GM12878 (cell line): ENCODE measurements at regions not wholly inside any gene's neighbourhood (a gene's known extent, or its start where the extent isn't known, plus 50 kb on each side); places are given as distances from the start of the nearest gene placed in this dataset.

Source experiments
- ATAC-seq: fragments of 200-7000 bp; cut with Tn5 transposase; 3 replicates; pipeline ENCODE4 v1.9.1; 2020; ENCODE audit warnings: mild to moderate bottlenecking, moderate library complexity
- BruUV-seq: library from RNA; stranded (reverse); fragments of 400-500 nt; replicated peaks from 2 replicates; lab custom pipeline; 2021; lab: Mats Ljungman, UMichigan
- CTCF ChIA-PET: fragments of 300-600 bp; sonication (Branson Sonifier 250); formaldehyde crosslinking; extraction: SDS; loops from one replicate; lab custom pipeline; 2021; ENCODE audit warnings: inconsistent platforms; lab: Yijun Ruan, JAX
- POLR2A ChIA-PET: fragments of 350-600 bp; formaldehyde crosslinking; extraction: SDS; loops from one replicate; lab custom pipeline; 2021; ENCODE audit warnings: inconsistent platforms; lab: Charles Lee
- RAD21 ChIA-PET: fragments of 300-600 bp; sonication (Branson Sonifier 250); formaldehyde crosslinking; loops from one replicate; lab custom pipeline; 2023; ENCODE audit warnings: antibody characterized with exemption; ENCODE audit not compliant: unreplicated experiment; lab: Charles Lee
- SMC1A ChIA-PET: fragments of 300-600 bp; sonication (Branson Sonifier 250); formaldehyde crosslinking; loops from one replicate; lab custom pipeline; 2023; ENCODE audit not compliant: unreplicated experiment, uncharacterized antibody; lab: Charles Lee
- DNase-seq: peaks from one replicate; pipeline ENCODE4 v3.0.0-alpha.2; 2011; ENCODE audit warnings: low read depth, low spot score
- FAIRE-seq: peaks from 3 replicates; lab custom pipeline; 2011; peaks lifted over from hg19 to GRCh38; lab: Jason Lieb, UNC
- H2AFZ ChIP-seq: 2 replicates; pipeline ENCODE4 v1.6.0; 2011; ENCODE audit warnings: low read depth, low read length, control low read depth; ENCODE audit not compliant: control insufficient read depth
- H3K27ac ChIP-seq: 2 replicates; pipeline ENCODE4 v1.5.1; 2011; ENCODE audit warnings: control low read depth; ENCODE audit not compliant: control insufficient read depth, insufficient read depth
- H3K27me3 ChIP-seq, 2 experiments: replicated peaks in 1 of 2; 2 replicates each; pipeline versions ENCODE4 v1.6.0 to v1.6.1; 2011; ENCODE audit warnings: low read length in 1 of 2; ENCODE audit not compliant: control insufficient read depth in 2 of 2, insufficient read depth in 2 of 2
- H3K36me3 ChIP-seq, 2 experiments: 2 replicates each; pipeline ENCODE4 v1.5.1; 2011; ENCODE audit warnings: low read length in 1 of 2; ENCODE audit not compliant: control insufficient read depth in 2 of 2, insufficient read depth in 2 of 2
- H3K4me1 ChIP-seq: 2 replicates; pipeline ENCODE4 v1.6.1; 2011; ENCODE audit warnings: mild to moderate bottlenecking, low read length, moderate library complexity, mixed read lengths; ENCODE audit not compliant: control insufficient read depth, insufficient read depth
- H3K4me2 ChIP-seq: 2 replicates; pipeline ENCODE4 v1.6.0; 2011; ENCODE audit warnings: control low read depth; ENCODE audit not compliant: control insufficient read depth, insufficient read depth
- H3K4me3 ChIP-seq: fragments of 200-600 bp; sonication (generic); 2 replicates; pipeline ENCODE4 v1.5.1; 2016
- H3K79me2 ChIP-seq: 2 replicates; pipeline ENCODE4 v1.6.0; 2011; ENCODE audit warnings: low read length; ENCODE audit not compliant: control insufficient read depth, insufficient read depth
- H3K9ac ChIP-seq: 2 replicates; pipeline ENCODE4 v1.8.0; 2011; ENCODE audit warnings: low read length, control low read depth, mixed read lengths; ENCODE audit not compliant: control insufficient read depth, insufficient read depth
- H3K9me3 ChIP-seq: replicated peaks from 3 replicates; pipeline ENCODE4 v1.5.1; 2011; ENCODE audit warnings: mild to moderate bottlenecking, low read length; ENCODE audit not compliant: control insufficient read depth, insufficient read depth
- H4K20me1 ChIP-seq: 2 replicates; pipeline ENCODE4 v1.6.0; 2011; ENCODE audit not compliant: control insufficient read depth, insufficient read depth
- BHLHE40 ChIP-seq, 2 experiments: fragments of 450-650 bp in 1 of 2; IDR thresholded peaks; 2 replicates each; pipeline ENCODE4 v1.6.1; 2011 to 2017; ENCODE audit warnings: low read depth in 2 of 2, borderline replicate concordance in 1 of 2, improper control_type of control experiment in 1 of 2, low read length in 1 of 2, mild to moderate bottlenecking in 1 of 2
- BRCA1 ChIP-seq: IDR thresholded peaks from 2 replicates; pipeline ENCODE4 v1.6.1; 2011; ENCODE audit warnings: low read depth, low read length, improper control_type of control experiment
- CHD1 ChIP-seq: IDR thresholded peaks from 2 replicates; pipeline ENCODE4 v1.6.1; 2012; ENCODE audit warnings: low read depth, low read length, improper control_type of control experiment
- CREM ChIP-seq: IDR thresholded peaks from 2 replicates; pipeline ENCODE4 v1.6.1; 2014; ENCODE audit warnings: antibody characterized with exemption, low read depth
- EED ChIP-seq: sonication (generic); IDR thresholded peaks from 2 replicates; pipeline ENCODE4 v1.6.1; 2016; ENCODE audit warnings: antibody characterized with exemption, low read depth
- EP300 ChIP-seq, 2 experiments: fragments of 150-350 bp in 1 of 2; IDR thresholded peaks; 2 replicates each; pipeline ENCODE4 v1.6.1; 2011 to 2012; ENCODE audit warnings: low read depth in 2 of 2, low read length in 2 of 2, borderline replicate concordance in 1 of 2, improper control_type of control experiment in 1 of 2, inconsistent platforms in 1 of 2; ENCODE audit not compliant: control insufficient read depth in 1 of 2
- HDAC2 ChIP-seq: fragments of 200-600 bp; sonication (generic); IDR thresholded peaks from 2 replicates; pipeline ENCODE4 v1.6.1; 2017
- HDAC6 ChIP-seq: fragments of 200-600 bp; sonication (generic); IDR thresholded peaks from one replicate; pipeline ENCODE4 v1.8.0; 2017; ENCODE audit warnings: antibody characterized with exemption; ENCODE audit not compliant: unreplicated experiment
- IKZF1 ChIP-seq: fragments of 450-650 bp; conservative IDR thresholded peaks from 2 replicates; pipeline ENCODE4 v1.6.1; 2017; ENCODE audit warnings: antibody characterized with exemption, mild to moderate bottlenecking
- KLF5 ChIP-seq: fragments of 450-650 bp; IDR thresholded peaks from 2 replicates; pipeline ENCODE4 v1.6.1; 2014; ENCODE audit warnings: mild to moderate bottlenecking; ENCODE audit not compliant: partially characterized antibody
- LARP7 ChIP-seq: fragments of 450-650 bp; IDR thresholded peaks from 2 replicates; pipeline ENCODE4 v1.6.1; 2017; ENCODE audit warnings: mild to moderate bottlenecking
- NR2F1 ChIP-seq: fragments of 450-650 bp; conservative IDR thresholded peaks from 2 replicates; pipeline ENCODE4 v1.6.1; 2017; ENCODE audit warnings: mild to moderate bottlenecking
- SIN3A ChIP-seq: IDR thresholded peaks from 2 replicates; pipeline ENCODE4 v1.6.1; 2012; ENCODE audit warnings: low read depth, low read length, improper control_type of control experiment
- SMAD5 ChIP-seq: IDR thresholded peaks from 2 replicates; pipeline ENCODE4 v1.6.1; 2016; ENCODE audit warnings: antibody characterized with exemption, low read depth
- SMARCA5 ChIP-seq: fragments of 450-650 bp; IDR thresholded peaks from 2 replicates; pipeline ENCODE4 v1.6.1; 2017; ENCODE audit warnings: mild to moderate bottlenecking
- SREBF2 ChIP-seq: IDR thresholded peaks from 2 replicates; pipeline ENCODE4 v1.6.1; 2012; ENCODE audit warnings: mild to moderate bottlenecking, low read length
- TARDBP ChIP-seq: IDR thresholded peaks from 2 replicates; pipeline ENCODE4 v1.6.1; 2016; ENCODE audit warnings: borderline replicate concordance
- ZBED1 ChIP-seq: IDR thresholded peaks from 2 replicates; pipeline ENCODE4 v1.6.1; 2016; ENCODE audit warnings: borderline replicate concordance
- WGBS: methylation state at CpG from one replicate; pipeline ENCODE4 v1.1.6; 2016; ENCODE audit warnings: low lambda C conversion rate; ENCODE audit not compliant: insufficient replicate concordance, insufficient coverage; ENCODE audit errors: missing lambda C conversion rate; 5-methylcytosine and 5-hydroxymethylcytosine counted together
- in situ Hi-C: fragments of 300-500 bp; cut with MboI; formaldehyde crosslinking; loops from 9 replicates; pipeline ENCODE4 v1.14.3; 2018; ENCODE audit warnings: mixed read lengths
- intact Hi-C: fragments of 100-400 bp; cut with micrococcal nuclease; formaldehyde crosslinking; loops from one replicate; pipeline ENCODE4 v1.14.2; 2022; ENCODE audit not compliant: unreplicated experiment
- TF ChIP-seq, protein P1 (sequence below): fragments of 450-650 bp; IDR thresholded peaks from 2 replicates; pipeline ENCODE4 v1.6.1; 2016; ENCODE audit warnings: mild to moderate bottlenecking
- TF ChIP-seq, protein P2 (sequence below): IDR thresholded peaks from 2 replicates; pipeline ENCODE4 v1.6.1; 2012; ENCODE audit warnings: low read depth, low read length, improper control_type of control experiment
- TF ChIP-seq, protein P3 (sequence below): IDR thresholded peaks from 2 replicates; pipeline ENCODE4 v1.6.1; 2012; ENCODE audit warnings: low read depth, low read length, improper control_type of control experiment
- TF ChIP-seq, protein P4 (sequence below): fragments of 450-650 bp; IDR thresholded peaks from 2 replicates; pipeline ENCODE4 v1.6.1; 2017; ENCODE audit warnings: borderline replicate concordance

DNA sequence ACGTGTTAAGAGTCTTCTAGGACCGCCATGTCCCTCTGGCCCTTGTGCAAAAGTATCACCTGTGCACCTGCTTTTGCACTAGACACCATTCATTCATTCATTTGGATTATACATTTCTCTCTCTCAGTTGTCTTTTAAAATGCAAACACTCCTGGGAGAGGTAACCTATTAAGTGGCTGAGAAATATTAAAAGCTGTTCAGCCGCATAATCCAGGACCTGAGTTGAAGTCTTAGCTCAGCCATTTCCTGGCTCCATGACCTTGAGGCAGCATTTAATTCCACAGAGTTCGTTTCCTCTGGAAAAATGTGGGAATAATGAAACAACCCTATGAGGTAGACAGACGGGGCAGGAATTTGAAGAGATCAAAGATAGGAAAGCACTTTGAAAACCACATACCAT, 251.6 kb downstream of the RPS24 start:
- RAD21 ChIA-PET, result no interaction called here
- POLR2A ChIA-PET, result no interaction called here

DNA sequence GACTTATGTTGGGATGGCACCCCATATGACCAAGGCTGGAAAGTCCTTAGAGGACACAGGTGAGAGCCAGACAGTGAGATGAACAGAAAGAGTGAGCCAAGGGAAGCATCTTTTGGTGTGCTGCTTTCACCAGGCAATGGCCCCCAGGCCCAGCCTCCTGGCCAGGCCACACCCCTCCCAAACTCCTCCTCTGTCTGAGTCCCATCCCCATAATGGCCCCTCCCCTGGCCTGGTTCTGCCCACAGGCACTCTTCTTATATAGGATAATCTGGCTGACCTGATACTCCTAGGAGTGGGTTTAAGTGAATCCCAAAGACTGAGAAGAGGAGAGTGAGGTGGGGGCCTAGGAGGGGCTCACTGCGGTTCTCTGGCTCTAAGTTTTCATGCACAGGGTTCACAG, 252.5 kb downstream of the RPS24 start:
- no peaks in the 10 kb centered on the region for H3K36me3 ChIP-seq
- ChIA-PET POLR2A (no interaction called here), SMC1A (no interaction called here), CTCF (no interaction called here), RAD21 (no interaction called here)
- no peaks in the 10 kb centered on the region for H3K79me2 ChIP-seq
- H3K27ac ChIP-seq, result no peak overlapping the region
- H3K4me1 ChIP-seq, result no peaks in the 10 kb centered on the region
- intact Hi-C loops (no loop called here), in situ Hi-C loops (no loop called here)
- FAIRE-seq (no peak), ATAC-seq (no peak), DNase-seq (no peak)
- TF ChIP-seq, protein P1, sequence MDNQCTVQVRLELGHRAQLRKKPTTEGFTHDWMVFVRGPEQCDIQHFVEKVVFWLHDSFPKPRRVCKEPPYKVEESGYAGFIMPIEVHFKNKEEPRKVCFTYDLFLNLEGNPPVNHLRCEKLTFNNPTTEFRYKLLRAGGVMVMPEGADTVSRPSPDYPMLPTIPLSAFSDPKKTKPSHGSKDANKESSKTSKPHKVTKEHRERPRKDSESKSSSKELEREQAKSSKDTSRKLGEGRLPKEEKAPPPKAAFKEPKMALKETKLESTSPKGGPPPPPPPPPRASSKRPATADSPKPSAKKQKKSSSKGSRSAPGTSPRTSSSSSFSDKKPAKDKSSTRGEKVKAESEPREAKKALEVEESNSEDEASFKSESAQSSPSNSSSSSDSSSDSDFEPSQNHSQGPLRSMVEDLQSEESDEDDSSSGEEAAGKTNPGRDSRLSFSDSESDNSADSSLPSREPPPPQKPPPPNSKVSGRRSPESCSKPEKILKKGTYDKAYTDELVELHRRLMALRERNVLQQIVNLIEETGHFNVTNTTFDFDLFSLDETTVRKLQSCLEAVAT, result no peak
- TF ChIP-seq, protein P2, sequence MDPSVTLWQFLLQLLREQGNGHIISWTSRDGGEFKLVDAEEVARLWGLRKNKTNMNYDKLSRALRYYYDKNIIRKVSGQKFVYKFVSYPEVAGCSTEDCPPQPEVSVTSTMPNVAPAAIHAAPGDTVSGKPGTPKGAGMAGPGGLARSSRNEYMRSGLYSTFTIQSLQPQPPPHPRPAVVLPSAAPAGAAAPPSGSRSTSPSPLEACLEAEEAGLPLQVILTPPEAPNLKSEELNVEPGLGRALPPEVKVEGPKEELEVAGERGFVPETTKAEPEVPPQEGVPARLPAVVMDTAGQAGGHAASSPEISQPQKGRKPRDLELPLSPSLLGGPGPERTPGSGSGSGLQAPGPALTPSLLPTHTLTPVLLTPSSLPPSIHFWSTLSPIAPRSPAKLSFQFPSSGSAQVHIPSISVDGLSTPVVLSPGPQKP, result no peak
- TF ChIP-seq SMARCA5 (no peak), BRCA1 (no peak), SMAD5 (no peak), BHLHE40 (IDR thresholded peaks at IDR 0.05; ENCODE audit: borderline replicate concordance in 1 of 2, low read depth in 2 of 2, low read length in 1 of 2) (no peak), SIN3A (no peak), EED (no peak), HDAC2 (no peak)
- TF ChIP-seq, protein P3, sequence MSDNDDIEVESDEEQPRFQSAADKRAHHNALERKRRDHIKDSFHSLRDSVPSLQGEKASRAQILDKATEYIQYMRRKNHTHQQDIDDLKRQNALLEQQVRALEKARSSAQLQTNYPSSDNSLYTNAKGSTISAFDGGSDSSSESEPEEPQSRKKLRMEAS, result no peak
- peaks cover 1 to 4% of the 10 kb centered on the region in 2 experiments; a peak in 2 of 4 replicates for H3K27me3 ChIP-seq
- no peaks in the 10 kb centered on the region for H4K20me1 ChIP-seq
- BruUV-seq, result no TSS peak
- H3K9me3 ChIP-seq, result no peaks in the 10 kb centered on the region
- 0% methylated on average over 1 of the region's 1 CpG for WGBS
- no peak overlapping the region for H3K9ac ChIP-seq
- H3K4me2 ChIP-seq, result no peak overlapping the region
- H2AFZ ChIP-seq, result no peak overlapping the region
- no peak overlapping the region for H3K4me3 ChIP-seq

More for the DNA sequence above, 251.6 kb downstream of the RPS24 start:
- no TSS peak for BruUV-seq
- no peak overlapping the region for H3K27ac ChIP-seq
- no peaks in the 10 kb centered on the region for H3K36me3 ChIP-seq
- H4K20me1 ChIP-seq, result no peaks in the 10 kb centered on the region
- H3K4me2 ChIP-seq, result no peak overlapping the region
- no peak overlapping the region for H3K4me3 ChIP-seq
- ChIA-PET SMC1A (no interaction called here), CTCF (no interaction called here)
- ATAC-seq, result no peak
- WGBS, result 35% methylated on average over 5 of the region's 5 CpGs
- H3K27me3 ChIP-seq, result peaks cover 1 to 4% of the 10 kb centered on the region in 2 experiments; a peak in 2 of 4 replicates
- intact Hi-C loops, result no loop called here
- no peaks in the 10 kb centered on the region for H3K9me3 ChIP-seq
- H2AFZ ChIP-seq, result no peak overlapping the region
- TF ChIP-seq SREBF2 (no peak), TARDBP (no peak), EP300 (IDR thresholded peaks at IDR 0.05; ENCODE audit: borderline replicate concordance in 1 of 2, control insufficient read depth in 1 of 2, low read depth in 2 of 2, low read length in 2 of 2) (no peak), CHD1 (no peak), NR2F1 (no peak), IKZF1 (no peak), LARP7 (no peak), ZBED1 (no peak), KLF5 (no peak), HDAC6 (no peak), CREM (no peak)
- TF ChIP-seq, protein P4, sequence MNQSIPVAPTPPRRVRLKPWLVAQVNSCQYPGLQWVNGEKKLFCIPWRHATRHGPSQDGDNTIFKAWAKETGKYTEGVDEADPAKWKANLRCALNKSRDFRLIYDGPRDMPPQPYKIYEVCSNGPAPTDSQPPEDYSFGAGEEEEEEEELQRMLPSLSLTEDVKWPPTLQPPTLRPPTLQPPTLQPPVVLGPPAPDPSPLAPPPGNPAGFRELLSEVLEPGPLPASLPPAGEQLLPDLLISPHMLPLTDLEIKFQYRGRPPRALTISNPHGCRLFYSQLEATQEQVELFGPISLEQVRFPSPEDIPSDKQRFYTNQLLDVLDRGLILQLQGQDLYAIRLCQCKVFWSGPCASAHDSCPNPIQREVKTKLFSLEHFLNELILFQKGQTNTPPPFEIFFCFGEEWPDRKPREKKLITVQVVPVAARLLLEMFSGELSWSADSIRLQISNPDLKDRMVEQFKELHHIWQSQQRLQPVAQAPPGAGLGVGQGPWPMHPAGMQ, result no peak
- in situ Hi-C loops, result no loop called here
- no peak overlapping the region for H3K9ac ChIP-seq
- no peaks in the 10 kb centered on the region for H3K79me2 ChIP-seq
- no peaks in the 10 kb centered on the region for H3K4me1 ChIP-seq
- no peak for DNase-seq
- no peak for FAIRE-seq
